ENCODE measurements at regions not wholly inside any gene's neighbourhood (a gene's known extent, or its start where the extent isn't known, plus 50 kb on each side); places are given as distances from the start of the nearest gene placed in this dataset.
A peak's percentile ranks its signal among the peaks of the same experiment; 100 is the strongest.

GRCh38 chr6:44041461-44042260 lies 85.6 kb downstream of the MRPL14 start:
- no peak for TF ChIP-seq CTCF (IDR thresholded peaks at IDR 0.05)
- peak in 1 of 3 donors; percentile 46 for TF ChIP-seq POLR2AphosphoS5 (IDR thresholded peaks at IDR 0.05)

Measured in breast epithelium (tissue), 3 donors.